IMR-90 (cell line): ENCODE measurements at regions not wholly inside any gene's neighbourhood (a gene's known extent, or its start where the extent isn't known, plus 50 kb on each side); places are given as distances from the start of the nearest gene placed in this dataset.

Experiments used
- ATAC-seq: fragments of 200-7000 bp; cut with Tn5 transposase; 2 replicates; pipeline ENCODE4 v1.9.1; 2020; ENCODE audit warnings: low read depth, mild to moderate bottlenecking, moderate library complexity
- BruUV-seq: library from RNA; stranded (reverse); fragments of 400-500 nt; replicated peaks from 2 replicates; lab custom pipeline; 2021; lab: Mats Ljungman, UMichigan
- CTCF ChIA-PET: fragments of 300-600 bp; formaldehyde crosslinking; extraction: SDS; loops from one replicate; lab custom pipeline; 2021; ENCODE audit warnings: antibody characterized with exemption; lab: Yijun Ruan, JAX
- POLR2A ChIA-PET: fragments of 300-600 bp; sonication (Branson Sonifier 250); formaldehyde crosslinking; loops from one replicate; lab custom pipeline; 2022; ENCODE audit warnings: antibody characterized with exemption; ENCODE audit not compliant: unreplicated experiment; lab: Charles Lee
- DNase-seq: peaks from one replicate; pipeline ENCODE4 v3.0.0; 2013
- H2AFZ ChIP-seq: replicated peaks from 2 replicates; pipeline ENCODE3; 2013; ENCODE audit warnings: low read length, mild to moderate bottlenecking; ENCODE audit not compliant: poor library complexity
- H2AK5ac ChIP-seq: 2 replicates; pipeline ENCODE4 v1.6.1; 2013; ENCODE audit warnings: low read depth, low read length, inconsistent platforms
- H2AK9ac ChIP-seq: replicated peaks from 2 replicates; pipeline ENCODE3; 2013; ENCODE audit warnings: mild to moderate bottlenecking, low read depth, low read length, moderate library complexity; ENCODE audit not compliant: poor library complexity
- H2BK120ac ChIP-seq: 2 replicates; pipeline ENCODE4 v1.6.1; 2013; ENCODE audit warnings: low read depth, low read length, inconsistent platforms
- H2BK15ac ChIP-seq: 3 replicates; pipeline ENCODE4 v1.6.1; 2013; ENCODE audit warnings: low read depth, low read length, inconsistent platforms
- H2BK20ac ChIP-seq: 2 replicates; pipeline ENCODE4 v1.6.1; 2013; ENCODE audit warnings: low read depth, mild to moderate bottlenecking, inconsistent platforms, low read length, moderate library complexity
- H2BK5ac ChIP-seq: 2 replicates; pipeline ENCODE4 v1.6.1; 2013; ENCODE audit warnings: mild to moderate bottlenecking, low read depth, low read length, inconsistent platforms; ENCODE audit not compliant: poor library complexity, severe bottlenecking
- H3K14ac ChIP-seq: replicated peaks from 2 replicates; pipeline ENCODE4 v1.6.1; 2013; ENCODE audit warnings: low read depth, low read length, inconsistent platforms
- H3K18ac ChIP-seq: 2 replicates; pipeline ENCODE4 v1.6.1; 2013; ENCODE audit warnings: low read depth, low read length, control low read depth
- H3K23ac ChIP-seq: 2 replicates; pipeline ENCODE4 v1.6.1; 2013; ENCODE audit warnings: low read depth, low read length, inconsistent platforms
- H3K27ac ChIP-seq: 2 replicates; pipeline ENCODE4 v1.5.1; 2013; ENCODE audit warnings: mild to moderate bottlenecking, control low read depth, low read length; ENCODE audit not compliant: insufficient read depth
- H3K27me3 ChIP-seq: 2 replicates; pipeline ENCODE4 v1.6.1; 2013; ENCODE audit warnings: low read length; ENCODE audit not compliant: control insufficient read depth, insufficient read depth
- H3K36me3 ChIP-seq: 2 replicates; pipeline ENCODE4 v1.6.1; 2013; ENCODE audit warnings: low read length, mixed read lengths; ENCODE audit not compliant: control insufficient read depth, insufficient read depth
- H3K4ac ChIP-seq: 2 replicates; pipeline ENCODE4 v1.6.1; 2013; ENCODE audit warnings: low read depth, low read length, inconsistent platforms
- H3K4me1 ChIP-seq: 2 replicates; pipeline ENCODE4 v1.6.1; 2013; ENCODE audit warnings: low read length, mixed read lengths; ENCODE audit not compliant: control insufficient read depth, insufficient read depth
- H3K4me2 ChIP-seq: 2 replicates; pipeline ENCODE4 v1.6.1; 2013; ENCODE audit warnings: low read depth, mild to moderate bottlenecking, control low read depth, low read length, moderate library complexity
- H3K4me3 ChIP-seq: 2 replicates; pipeline ENCODE4 v1.5.1; 2013; ENCODE audit warnings: low read depth, mild to moderate bottlenecking, control low read depth, low read length, moderate library complexity; ENCODE audit not compliant: insufficient read depth
- H3K56ac ChIP-seq: 2 replicates; pipeline ENCODE4 v1.6.1; 2013; ENCODE audit warnings: low read length, inconsistent platforms; ENCODE audit not compliant: insufficient read depth; ENCODE audit errors: extremely low read depth
- H3K79me1 ChIP-seq, 2 experiments: 2 replicates each; pipeline ENCODE4 v1.6.1; 2013; ENCODE audit warnings: low read length in 2 of 2, inconsistent platforms in 1 of 2, low read depth in 1 of 2
- H3K9ac ChIP-seq: 2 replicates; pipeline ENCODE4 v1.6.1; 2013; ENCODE audit warnings: low read depth, low read length, control low read depth
- H3K9me1 ChIP-seq: 2 replicates; pipeline ENCODE4 v1.6.1; 2013; ENCODE audit warnings: low read length, inconsistent platforms; ENCODE audit not compliant: insufficient read depth
- H3K9me3 ChIP-seq: 2 replicates; pipeline ENCODE4 v1.6.1; 2013; ENCODE audit warnings: low read length; ENCODE audit not compliant: control insufficient read depth, insufficient read depth
- H4K20me1 ChIP-seq: 2 replicates; pipeline ENCODE4 v1.6.1; 2013; ENCODE audit warnings: low read length, inconsistent platforms; ENCODE audit not compliant: insufficient read depth
- H4K5ac ChIP-seq: 2 replicates; pipeline ENCODE4 v1.6.1; 2013; ENCODE audit warnings: mild to moderate bottlenecking, low read depth, low read length, control low read depth
- H4K8ac ChIP-seq, 2 experiments: 2 replicates each; pipeline ENCODE4 v1.6.1; 2013; ENCODE audit warnings: low read depth in 2 of 2, low read length in 2 of 2, control low read depth in 1 of 2, inconsistent platforms in 1 of 2
- H4K91ac ChIP-seq: 2 replicates; pipeline ENCODE4 v1.6.1; 2013; ENCODE audit warnings: low read depth, low read length, inconsistent platforms; ENCODE audit not compliant: insufficient read depth
- BHLHE40 ChIP-seq: fragments of 150-350 bp; IDR thresholded peaks from 2 replicates; pipeline ENCODE4 v1.6.1; 2016; ENCODE audit warnings: mild to moderate bottlenecking, low read depth, low read length
- CEBPB ChIP-seq: IDR thresholded peaks from 2 replicates; pipeline ENCODE4 v1.6.1; 2012; ENCODE audit warnings: low read depth, low read length, improper control_type of control experiment
- CHD1 ChIP-seq: IDR thresholded peaks from 2 replicates; pipeline ENCODE4 v1.6.1; 2012; ENCODE audit warnings: low read depth, low read length, improper control_type of control experiment
- FOS ChIP-seq: fragments of 150-350 bp; IDR thresholded peaks from 2 replicates; pipeline ENCODE4 v1.6.1; 2016; ENCODE audit warnings: low read depth, low read length
- MAFK ChIP-seq: IDR thresholded peaks from 2 replicates; pipeline ENCODE4 v1.6.1; 2012; ENCODE audit warnings: low read depth, low read length, improper control_type of control experiment
- MAZ ChIP-seq: IDR thresholded peaks from 2 replicates; pipeline ENCODE4 v1.6.1; 2012; ENCODE audit warnings: low read depth, mild to moderate bottlenecking, low read length, improper control_type of control experiment, moderate library complexity, borderline replicate concordance
- MXI1 ChIP-seq: IDR thresholded peaks from 2 replicates; pipeline ENCODE4 v1.6.1; 2012; ENCODE audit warnings: low read depth, mild to moderate bottlenecking, low read length, moderate library complexity, borderline replicate concordance
- NFE2L2 ChIP-seq: fragments of 150-350 bp; IDR thresholded peaks from 2 replicates; pipeline ENCODE4 v1.6.1; 2016; ENCODE audit warnings: low read depth, mild to moderate bottlenecking, low read length
- POLR2A ChIP-seq: IDR thresholded peaks from 2 replicates; pipeline ENCODE4 v1.6.1; 2012; ENCODE audit warnings: mild to moderate bottlenecking, low read depth, low read length
- RAD21 ChIP-seq: IDR thresholded peaks from 2 replicates; pipeline ENCODE4 v1.6.1; 2012; ENCODE audit warnings: low read length, improper control_type of control experiment
- RCOR1 ChIP-seq: IDR thresholded peaks from 2 replicates; pipeline ENCODE4 v1.6.1; 2012; ENCODE audit warnings: mild to moderate bottlenecking, low read length, improper control_type of control experiment; ENCODE audit not compliant: insufficient replicate concordance
- RFX5 ChIP-seq: IDR thresholded peaks from 2 replicates; pipeline ENCODE4 v1.8.0; 2012; ENCODE audit warnings: low read depth, mild to moderate bottlenecking, low read length, moderate library complexity
- SMC3 ChIP-seq: fragments of 150-350 bp; IDR thresholded peaks from 2 replicates; pipeline ENCODE4 v1.6.1; 2016; ENCODE audit warnings: low read depth, mild to moderate bottlenecking, antibody characterized with exemption, low read length, moderate library complexity
- WGBS, 2 experiments: methylation state at CpG; one replicate each; pipeline versions ENCODE4 v1.1.5 to v1.1.7; 2013; ENCODE audit warnings: missing lambda C conversion rate in 2 of 2; ENCODE audit not compliant: insufficient read length in 1 of 2; ENCODE audit errors: extremely low coverage in 2 of 2; 5-methylcytosine and 5-hydroxymethylcytosine counted together
- dilution Hi-C: fragments of 300-500 bp; cut with HindIII; formaldehyde crosslinking; loops from one replicate; pipeline ENCODE4 v1.14.3; 2018; ENCODE audit warnings: low sequenced_read_pairs; ENCODE audit not compliant: unreplicated experiment
- in situ Hi-C: fragments of 300-500 bp; cut with MboI; formaldehyde crosslinking; loops from 3 replicates; pipeline ENCODE4 v1.14.3; 2019; ENCODE audit warnings: low sequenced_read_pairs, inconsistent platforms, mixed read lengths
- intact Hi-C: fragments of 100-400 bp; cut with micrococcal nuclease; formaldehyde crosslinking; loops from 2 replicates; pipeline ENCODE4 v1.10.0; 2022
- TF ChIP-seq, protein P1 (sequence below): conservative IDR thresholded peaks from 2 replicates; pipeline ENCODE4 v1.5.1; 2012; ENCODE audit warnings: mild to moderate bottlenecking, low read depth, low read length, improper control_type of control experiment
- TF ChIP-seq, protein P2 (sequence below): fragments of 150-350 bp; IDR thresholded peaks from 2 replicates; pipeline ENCODE4 v1.6.1; 2016; ENCODE audit warnings: low read depth, mild to moderate bottlenecking, low read length, moderate library complexity, borderline replicate concordance
- TF ChIP-seq, protein P3 (sequence below): fragments of 150-350 bp; IDR thresholded peaks from 2 replicates; pipeline ENCODE4 v1.6.1; 2017; ENCODE audit warnings: mild to moderate bottlenecking, antibody characterized with exemption, low read length, low read depth

- H3K4me1 ChIP-seq: no peaks in the 10 kb centered on the region
- H4K91ac ChIP-seq: no peak overlapping the region
- no TSS peak for BruUV-seq
- H2AK9ac ChIP-seq: no peak overlapping the region
- H3K56ac ChIP-seq: no peak overlapping the region
- DNase-seq (no peak), ATAC-seq (no peak)
- in situ Hi-C loops (no loop called here), dilution Hi-C loops (no loop called here), intact Hi-C loops (no loop called here)
- no peak overlapping the region for H4K5ac ChIP-seq
- POLR2A ChIA-PET: no interaction called here
- WGBS, 2 experiments: 72% methylated on average over 5 of the region's 6 CpGs; no CpG with 5 or more reads in 1 of the 2 experiments
- no peaks in the 10 kb centered on the region for H3K27me3 ChIP-seq
- H3K9me3 ChIP-seq: no peaks in the 10 kb centered on the region
- H3K18ac ChIP-seq: no peak overlapping the region
- no peak overlapping the region for H3K4ac ChIP-seq
- TF ChIP-seq CHD1: no peak
- no peak for TF ChIP-seq POLR2A
- no peak for TF ChIP-seq RCOR1
- TF ChIP-seq RFX5: no peak
- TF ChIP-seq BHLHE40: no peak
- TF ChIP-seq RAD21: no peak
- no peak for TF ChIP-seq NFE2L2
- TF ChIP-seq, protein P1, sequence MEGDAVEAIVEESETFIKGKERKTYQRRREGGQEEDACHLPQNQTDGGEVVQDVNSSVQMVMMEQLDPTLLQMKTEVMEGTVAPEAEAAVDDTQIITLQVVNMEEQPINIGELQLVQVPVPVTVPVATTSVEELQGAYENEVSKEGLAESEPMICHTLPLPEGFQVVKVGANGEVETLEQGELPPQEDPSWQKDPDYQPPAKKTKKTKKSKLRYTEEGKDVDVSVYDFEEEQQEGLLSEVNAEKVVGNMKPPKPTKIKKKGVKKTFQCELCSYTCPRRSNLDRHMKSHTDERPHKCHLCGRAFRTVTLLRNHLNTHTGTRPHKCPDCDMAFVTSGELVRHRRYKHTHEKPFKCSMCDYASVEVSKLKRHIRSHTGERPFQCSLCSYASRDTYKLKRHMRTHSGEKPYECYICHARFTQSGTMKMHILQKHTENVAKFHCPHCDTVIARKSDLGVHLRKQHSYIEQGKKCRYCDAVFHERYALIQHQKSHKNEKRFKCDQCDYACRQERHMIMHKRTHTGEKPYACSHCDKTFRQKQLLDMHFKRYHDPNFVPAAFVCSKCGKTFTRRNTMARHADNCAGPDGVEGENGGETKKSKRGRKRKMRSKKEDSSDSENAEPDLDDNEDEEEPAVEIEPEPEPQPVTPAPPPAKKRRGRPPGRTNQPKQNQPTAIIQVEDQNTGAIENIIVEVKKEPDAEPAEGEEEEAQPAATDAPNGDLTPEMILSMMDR: no peak
- TF ChIP-seq FOS: no peak
- TF ChIP-seq, protein P2, sequence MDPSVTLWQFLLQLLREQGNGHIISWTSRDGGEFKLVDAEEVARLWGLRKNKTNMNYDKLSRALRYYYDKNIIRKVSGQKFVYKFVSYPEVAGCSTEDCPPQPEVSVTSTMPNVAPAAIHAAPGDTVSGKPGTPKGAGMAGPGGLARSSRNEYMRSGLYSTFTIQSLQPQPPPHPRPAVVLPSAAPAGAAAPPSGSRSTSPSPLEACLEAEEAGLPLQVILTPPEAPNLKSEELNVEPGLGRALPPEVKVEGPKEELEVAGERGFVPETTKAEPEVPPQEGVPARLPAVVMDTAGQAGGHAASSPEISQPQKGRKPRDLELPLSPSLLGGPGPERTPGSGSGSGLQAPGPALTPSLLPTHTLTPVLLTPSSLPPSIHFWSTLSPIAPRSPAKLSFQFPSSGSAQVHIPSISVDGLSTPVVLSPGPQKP: no peak
- no peak for TF ChIP-seq SMC3
- no peak for TF ChIP-seq MAFK
- TF ChIP-seq, protein P3, sequence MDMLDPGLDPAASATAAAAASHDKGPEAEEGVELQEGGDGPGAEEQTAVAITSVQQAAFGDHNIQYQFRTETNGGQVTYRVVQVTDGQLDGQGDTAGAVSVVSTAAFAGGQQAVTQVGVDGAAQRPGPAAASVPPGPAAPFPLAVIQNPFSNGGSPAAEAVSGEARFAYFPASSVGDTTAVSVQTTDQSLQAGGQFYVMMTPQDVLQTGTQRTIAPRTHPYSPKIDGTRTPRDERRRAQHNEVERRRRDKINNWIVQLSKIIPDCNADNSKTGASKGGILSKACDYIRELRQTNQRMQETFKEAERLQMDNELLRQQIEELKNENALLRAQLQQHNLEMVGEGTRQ: no peak
- TF ChIP-seq MAZ: no peak
- no peak for TF ChIP-seq CEBPB
- no peak for TF ChIP-seq MXI1
- no peak overlapping the region for H3K14ac ChIP-seq
- H2BK5ac ChIP-seq: no peak overlapping the region
- no peak overlapping the region for H2BK120ac ChIP-seq
- no peaks in the 10 kb centered on the region for H3K79me1 ChIP-seq
- H3K27ac ChIP-seq: no peak overlapping the region
- no peak overlapping the region for H2AFZ ChIP-seq
- no peaks in the 10 kb centered on the region for H4K20me1 ChIP-seq
- H3K4me2 ChIP-seq: no peak overlapping the region
- H2BK15ac ChIP-seq: no peak overlapping the region
- H2AK5ac ChIP-seq: no peak overlapping the region
- H3K23ac ChIP-seq: no peak overlapping the region
- no peak overlapping the region for H3K4me3 ChIP-seq
- H2BK20ac ChIP-seq: no peak overlapping the region
- CTCF ChIA-PET: no interaction called here
- no peak overlapping the region for H4K8ac ChIP-seq
- H3K9me1 ChIP-seq: no peaks in the 10 kb centered on the region
- no peak overlapping the region for H3K9ac ChIP-seq
- no peaks in the 10 kb centered on the region for H3K36me3 ChIP-seq
These were observed 111.5 kb upstream of the SFRP2 start for GRCh38 chr4:153900426-153900825.
